Stimulated activated naive CD4-positive, alpha-beta T cell treated with Interleukin-2 at 50 U/mL for 16 hours (primary cell): ENCODE measurements at regions not wholly inside any gene's neighbourhood (a gene's known extent, or its start where the extent isn't known, plus 50 kb on each side); places are given as distances from the start of the nearest gene placed in this dataset.

ENCODE experiments used
- DNase-seq: peaks from one replicate; lab custom pipeline; 2025; lab: John Stamatoyannopoulos, UW

DNA sequence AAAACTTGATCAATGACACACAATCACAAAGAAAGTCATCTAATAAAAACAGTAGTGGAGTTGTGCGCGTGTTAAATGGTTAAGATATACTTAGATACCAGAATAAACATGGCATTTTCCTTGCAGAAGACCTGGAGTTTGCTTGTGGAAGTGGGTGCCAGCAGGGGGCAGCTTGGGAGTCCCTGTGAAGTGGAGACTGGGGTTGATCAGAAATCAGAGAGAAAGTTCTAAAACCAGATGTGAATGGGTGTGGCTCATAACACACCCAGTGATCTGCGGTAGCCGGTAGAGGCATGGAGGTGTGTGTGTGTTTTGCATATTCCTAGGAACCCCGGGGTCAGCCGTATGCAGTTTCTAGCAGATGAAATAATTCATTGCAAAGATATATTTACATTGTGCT, 300.1 kb upstream of the TRIB2 start:
- DNase-seq: peak; percentile 43

DNA sequence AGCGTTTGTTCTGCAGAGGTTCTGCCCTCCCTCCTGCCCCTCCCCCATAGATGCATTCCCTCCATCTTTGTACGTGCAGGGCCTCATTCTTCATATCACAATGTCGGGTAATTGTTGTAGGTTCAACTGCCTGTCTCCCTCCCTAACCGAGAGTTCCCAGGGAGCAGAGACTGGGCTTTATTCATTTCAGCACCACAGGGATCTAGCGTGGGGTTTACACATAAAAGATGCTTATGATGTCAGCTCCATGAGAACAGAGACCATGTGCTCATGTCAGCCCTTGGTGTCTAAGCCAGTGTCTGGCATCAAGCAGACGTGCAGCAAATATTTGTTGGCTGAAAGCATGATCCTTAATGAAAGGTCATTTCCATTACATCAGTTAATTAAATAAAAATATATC, 298.9 kb upstream of the TRIB2 start:
- no peak for DNase-seq

DNA sequence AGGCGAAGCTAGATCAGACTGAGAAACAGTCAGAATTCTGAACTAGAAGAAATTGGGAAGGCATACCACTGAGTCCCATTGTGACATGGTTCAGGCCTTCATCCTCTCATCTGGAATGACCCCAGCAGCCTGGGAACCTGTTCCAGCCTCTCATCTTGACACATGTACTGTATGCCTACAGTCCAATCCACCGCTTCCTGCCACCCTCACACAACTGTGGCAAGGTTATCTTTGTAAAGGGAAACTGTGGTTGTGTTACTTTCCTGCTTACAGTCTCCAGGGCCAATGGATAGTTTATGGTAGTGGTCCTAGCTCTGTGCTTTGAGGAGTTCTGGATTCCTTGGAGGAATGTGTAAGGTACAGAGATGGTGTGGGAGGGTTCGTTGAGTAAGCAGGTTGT, 296.9 kb upstream of the TRIB2 start:
- DNase-seq: no peak

- no peak for DNase-seq
Observed at GRCh38 chr2:12421046-12421445, 295.7 kb upstream of the TRIB2 start.

GRCh38 chr2:12424219-12424618, 292.5 kb upstream of the TRIB2 start:
- no peak for DNase-seq

DNA sequence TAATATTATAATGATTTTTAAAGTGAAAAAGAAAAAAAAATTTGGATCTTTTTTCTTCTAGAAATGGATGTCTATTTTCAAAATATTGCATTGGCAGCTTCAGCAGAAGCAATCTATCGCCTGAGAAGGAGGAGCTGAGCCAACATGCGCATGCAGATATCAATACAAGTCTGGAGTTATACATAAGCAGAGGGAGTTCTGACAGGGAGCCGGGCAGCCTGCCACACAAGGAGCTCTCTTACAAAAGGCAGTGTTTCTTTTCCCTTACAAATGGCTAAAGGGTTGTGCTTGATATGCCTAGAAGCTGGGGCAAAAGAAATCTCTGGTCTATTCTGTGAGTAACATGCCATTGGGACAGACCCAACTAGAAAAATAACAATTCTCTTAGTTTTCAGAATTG, 291.9 kb upstream of the TRIB2 start:
- DNase-seq: no peak

DNA sequence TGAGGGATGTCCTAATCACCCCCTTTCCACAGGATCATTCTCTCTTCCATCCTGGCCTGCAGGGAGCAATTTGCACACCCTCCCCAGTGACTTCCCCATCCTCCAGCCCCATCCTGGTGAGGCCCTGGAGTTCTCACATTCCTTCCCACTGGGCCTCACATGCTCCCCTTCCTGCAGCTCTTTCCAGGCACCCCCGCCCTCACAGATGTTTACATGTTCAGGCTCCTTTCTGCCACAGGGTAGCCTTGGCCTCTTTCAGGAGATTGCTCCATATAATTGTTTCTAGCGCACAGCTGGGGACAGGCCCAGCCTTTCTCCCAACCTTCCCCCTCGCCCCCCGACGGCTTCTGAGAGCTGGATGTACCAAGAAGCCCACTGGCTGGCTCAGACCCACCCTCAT, 288.4 kb upstream of the TRIB2 start:
- no peak for DNase-seq

- no peak for DNase-seq
Observed at GRCh38 chr2:12428786-12429185, 287.9 kb upstream of the TRIB2 start.

GRCh38 chr2:12429779-12430406, 286.8 kb upstream of the TRIB2 start:
- DNase-seq: no peak

GRCh38 chr2:12430407-12431133, 286.2 kb upstream of the TRIB2 start:
- peak; percentile 49 for DNase-seq

DNA sequence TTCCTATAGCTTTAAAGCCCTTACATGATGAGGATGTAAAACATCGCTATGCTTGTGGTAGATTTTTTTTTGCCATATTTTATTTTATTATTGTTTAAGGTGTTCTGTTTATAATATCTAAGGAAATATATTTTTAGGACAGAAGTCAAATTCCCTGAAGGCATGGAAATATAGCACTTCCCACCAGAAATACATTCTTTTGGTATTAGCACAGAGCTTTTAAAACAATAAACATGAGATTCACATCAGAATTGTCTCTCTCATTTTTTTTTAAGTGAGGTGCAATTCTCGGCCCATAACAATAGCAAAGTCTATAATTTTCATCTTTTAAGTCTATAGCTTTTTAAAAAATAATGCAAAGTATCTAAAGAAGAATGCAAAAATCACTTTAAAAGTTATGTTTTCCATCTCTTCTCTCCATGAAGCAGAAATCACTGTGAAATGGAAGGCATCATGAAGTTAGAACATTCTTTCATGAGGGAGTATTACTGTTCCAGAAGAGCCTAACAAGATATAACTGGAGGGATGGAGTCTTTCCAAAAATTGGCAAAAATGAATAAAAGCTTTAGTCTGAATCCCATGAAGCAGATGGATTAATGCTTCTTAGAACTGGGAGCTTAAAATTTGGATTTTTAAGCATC, 283.6 kb upstream of the TRIB2 start:
- DNase-seq: no peak

- no peak for DNase-seq
Observed at GRCh38 chr2:12433626-12433990, 283.1 kb upstream of the TRIB2 start.

- no peak for DNase-seq
Observed at GRCh38 chr2:12434630-12435098, 282.1 kb upstream of the TRIB2 start.

- no peak for DNase-seq
Observed at GRCh38 chr2:12435430-12436222, 281.1 kb upstream of the TRIB2 start.

DNA sequence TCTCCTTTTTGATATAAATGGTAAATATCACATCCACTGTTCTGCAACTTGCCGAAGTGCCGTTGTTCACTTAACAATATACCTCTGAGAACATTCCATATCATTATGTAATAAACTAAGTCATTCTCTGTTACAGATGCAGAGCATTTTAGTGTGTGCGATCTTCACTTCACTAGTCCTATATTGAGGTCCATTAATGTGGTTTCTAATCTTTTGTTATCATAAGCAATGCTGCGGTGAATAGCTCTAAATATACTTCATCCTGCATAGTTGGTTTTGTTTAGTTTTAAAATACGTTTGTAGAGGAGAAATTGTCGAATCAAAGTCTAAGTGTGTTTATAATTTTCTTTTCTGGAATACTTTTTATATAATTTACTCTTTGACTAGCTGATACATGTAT, 280.3 kb upstream of the TRIB2 start:
- DNase-seq: no peak

- DNase-seq: no peak
Observed at GRCh38 chr2:12436935-12437561, 279.7 kb upstream of the TRIB2 start.

DNA sequence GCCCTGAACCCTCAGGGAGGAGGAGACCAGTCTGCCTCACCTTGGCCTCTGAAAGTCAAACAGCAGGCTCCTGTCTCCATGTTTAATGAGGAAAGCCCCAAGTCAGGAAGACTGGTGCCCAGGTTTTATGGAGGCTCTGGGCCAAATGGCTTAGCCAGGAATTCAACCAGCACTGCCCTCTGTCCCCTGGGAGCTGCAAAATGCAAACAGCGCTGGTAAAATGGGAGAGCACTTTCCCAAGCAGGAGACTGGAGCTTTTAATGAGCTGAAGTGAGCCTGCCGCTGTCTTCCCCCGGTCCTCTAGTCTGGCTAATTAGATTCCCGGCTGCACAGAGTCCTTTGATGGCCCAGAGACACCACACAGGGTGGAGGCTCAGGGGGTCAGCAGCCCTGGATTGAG, 276.0 kb upstream of the TRIB2 start:
- DNase-seq: no peak

DNA sequence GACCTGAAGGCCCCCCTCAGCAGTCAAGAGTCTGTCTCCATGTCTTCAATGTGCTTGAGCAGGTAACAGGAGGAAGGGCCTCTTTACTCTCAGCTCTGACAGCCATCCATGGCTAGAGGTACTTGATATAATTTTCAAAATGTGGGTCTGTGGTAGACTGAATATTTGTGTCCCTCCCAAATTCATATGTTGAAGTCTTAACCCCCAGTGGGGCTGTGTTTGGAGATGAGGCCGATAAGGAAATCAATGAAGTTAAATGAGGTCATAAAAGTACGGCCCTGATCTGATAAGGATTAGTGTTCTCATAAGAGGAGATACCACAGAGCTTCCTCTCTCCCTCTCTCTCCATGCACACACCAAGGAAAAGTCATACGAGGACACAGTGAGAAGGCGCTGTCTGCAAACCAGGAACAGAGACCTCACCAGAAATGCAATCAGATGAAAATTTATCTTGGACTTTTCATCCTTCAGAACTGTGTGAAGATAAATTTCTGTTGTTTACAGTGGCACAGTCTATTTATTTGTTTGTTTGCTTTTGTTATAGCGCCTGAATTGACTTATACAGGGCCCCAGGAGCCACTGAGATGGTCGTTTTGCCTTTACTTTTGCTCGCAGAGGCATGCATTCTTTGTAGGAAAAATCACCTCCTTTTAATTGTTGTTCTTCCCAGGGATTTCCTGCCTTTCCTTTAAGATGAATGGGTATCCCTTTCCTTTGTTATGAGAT, 274.8 kb upstream of the TRIB2 start:
- DNase-seq: no peak

- no peak for DNase-seq
Observed at GRCh38 chr2:12442476-12442847, 274.3 kb upstream of the TRIB2 start.

GRCh38 chr2:12448846-12449505, 267.8 kb upstream of the TRIB2 start:
- DNase-seq: no peak

- no peak for DNase-seq
Observed at GRCh38 chr2:12451726-12452125, 265.0 kb upstream of the TRIB2 start.
